DMS79 treated with DMSO at 0.1 percent for 48 hours (cell line): ENCODE measurements at regions not wholly inside any gene's neighbourhood (a gene's known extent, or its start where the extent isn't known, plus 50 kb on each side); places are given as distances from the start of the nearest gene placed in this dataset.

ENCODE experiments used
- DNase-seq: peaks from one replicate; lab custom pipeline; 2025; lab: John Stamatoyannopoulos, UW

DNA sequence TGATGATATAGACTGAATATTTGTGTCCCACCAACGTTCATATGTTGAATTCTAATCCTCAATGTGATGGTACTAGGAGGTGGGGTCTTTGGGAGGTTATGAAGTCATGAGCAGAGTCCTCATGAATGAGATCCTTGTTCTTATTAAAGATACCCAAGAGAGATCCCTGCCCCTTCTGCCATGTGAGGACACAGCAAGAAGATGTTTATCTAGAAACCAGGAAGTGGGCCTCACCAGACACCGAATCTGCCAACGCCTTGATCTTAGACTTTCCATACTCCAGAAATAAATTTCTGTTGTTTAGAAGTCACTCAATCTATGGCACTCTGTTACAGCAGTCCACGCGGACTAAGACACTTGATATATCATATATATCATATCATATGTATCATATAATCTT lies 67.7 kb upstream of the GCM1 start:
- no peak for DNase-seq

DNA sequence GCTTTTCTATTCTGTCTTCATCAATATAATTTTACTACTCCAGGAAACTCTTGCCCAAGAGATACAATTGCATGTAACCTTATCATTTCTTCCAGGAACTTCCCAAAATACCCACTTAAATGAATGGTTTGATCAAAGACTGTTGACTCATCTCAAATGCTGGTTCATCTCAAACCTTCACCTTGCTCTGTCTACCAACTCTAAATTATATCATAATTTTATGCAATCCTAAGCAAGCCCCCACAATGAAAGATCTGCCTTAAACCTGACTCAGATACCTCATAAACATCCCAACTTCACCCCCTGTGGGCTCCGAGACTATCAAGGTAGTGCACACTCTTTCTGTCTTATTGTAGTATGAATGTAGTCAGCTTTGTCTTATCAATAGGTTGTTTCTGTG lies 65.5 kb upstream of the GCM1 start:
- DNase-seq: no peak

DNA sequence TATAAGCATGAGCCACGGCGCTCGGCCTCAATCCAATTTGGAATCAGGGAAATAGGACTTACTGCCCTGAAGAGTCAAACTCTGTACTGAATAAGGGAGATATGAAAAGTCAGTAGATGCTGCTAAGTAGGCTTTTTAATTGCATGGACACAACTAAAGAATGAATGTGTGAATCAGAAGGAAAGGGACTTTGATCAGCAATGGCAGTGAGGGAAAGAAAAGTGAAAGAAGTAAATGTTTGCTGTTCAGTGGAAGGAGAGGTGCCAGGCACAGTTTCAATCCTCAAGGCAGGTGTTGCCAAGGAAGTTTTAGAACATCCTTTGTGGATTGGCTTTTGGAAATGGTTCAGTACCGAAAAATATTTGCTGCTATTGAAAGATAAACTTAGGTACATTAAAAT lies 62.2 kb upstream of the GCM1 start:
- no peak for DNase-seq

DNA sequence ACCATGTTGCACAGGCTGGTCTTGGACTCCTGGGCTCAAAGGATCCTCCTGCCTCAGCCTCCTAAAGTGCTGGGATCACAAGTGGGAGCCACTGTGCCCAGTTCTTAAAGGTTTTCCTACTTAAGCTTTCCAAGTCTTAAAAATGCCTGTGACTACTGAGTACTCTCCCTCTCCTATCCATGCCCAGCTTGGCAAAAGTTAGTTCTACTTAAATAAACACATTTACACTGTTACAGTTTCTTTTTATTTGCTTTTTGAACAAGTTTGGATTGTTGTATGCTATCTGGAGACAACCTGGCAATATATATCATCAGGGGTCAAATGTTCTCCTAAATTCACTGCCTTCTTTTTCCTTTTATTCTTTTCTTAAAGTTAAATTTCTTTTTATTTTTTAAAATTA lies 61.0 kb upstream of the GCM1 start:
- DNase-seq: no peak

DNA sequence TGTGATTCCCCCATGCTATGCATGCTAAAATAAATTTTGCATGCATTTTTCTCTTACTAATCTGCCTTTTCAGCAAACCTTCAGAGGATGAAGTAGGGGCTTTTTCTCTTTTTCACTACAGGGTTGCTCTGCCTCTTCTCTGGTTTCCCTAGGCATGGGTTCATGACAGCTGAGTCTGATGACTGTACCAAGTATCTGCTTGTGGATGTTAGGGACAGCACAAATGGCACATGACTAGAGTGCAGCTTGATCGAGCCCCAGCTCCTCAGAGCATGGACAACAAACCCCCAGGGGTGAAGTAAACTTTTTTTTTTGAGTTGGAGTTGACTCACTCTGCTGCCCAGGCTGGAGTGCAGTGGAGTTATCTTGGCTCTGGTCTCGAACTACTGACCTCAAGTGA lies 57.1 kb upstream of the GCM1 start:
- DNase-seq: no peak

DNA sequence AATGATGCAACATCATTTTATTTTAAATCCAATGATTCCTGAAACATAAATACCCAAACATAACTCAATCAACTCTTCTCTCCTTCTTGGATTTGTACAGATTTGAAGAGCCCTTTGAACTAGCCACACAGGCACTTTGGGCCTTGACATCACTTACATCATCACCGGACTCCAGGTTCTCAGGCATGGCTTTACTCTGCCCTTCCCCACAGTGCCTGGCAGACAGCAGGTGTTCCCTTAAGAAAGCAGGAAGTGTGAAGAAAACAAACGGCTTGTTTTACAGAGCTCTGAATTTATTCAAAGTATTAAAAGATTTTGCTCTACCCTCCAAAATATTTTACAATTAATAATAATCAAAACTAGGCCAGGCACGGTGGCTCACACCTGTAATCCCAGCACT lies 54.8 kb upstream of the GCM1 start:
- DNase-seq: peak; percentile 52

DNA sequence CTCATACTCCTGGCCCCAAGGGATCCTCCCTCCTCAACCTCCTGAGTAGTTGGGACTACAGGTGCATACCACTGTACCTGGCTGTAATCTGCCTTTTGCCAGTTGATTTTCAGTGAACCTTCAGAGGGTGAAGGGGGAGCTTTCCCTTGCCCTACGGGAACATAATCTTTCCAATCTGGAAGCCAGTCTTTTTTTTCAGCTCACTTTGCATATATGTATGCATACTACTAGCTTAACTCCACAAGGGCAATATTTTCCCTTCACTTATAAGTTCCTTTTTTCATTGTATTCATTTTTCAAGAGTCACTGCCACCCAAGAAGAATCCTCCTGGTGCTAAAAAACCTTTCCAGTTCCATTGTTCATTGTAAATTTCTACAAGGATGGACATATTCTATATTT lies 53.4 kb upstream of the GCM1 start:
- no peak for DNase-seq

DNA sequence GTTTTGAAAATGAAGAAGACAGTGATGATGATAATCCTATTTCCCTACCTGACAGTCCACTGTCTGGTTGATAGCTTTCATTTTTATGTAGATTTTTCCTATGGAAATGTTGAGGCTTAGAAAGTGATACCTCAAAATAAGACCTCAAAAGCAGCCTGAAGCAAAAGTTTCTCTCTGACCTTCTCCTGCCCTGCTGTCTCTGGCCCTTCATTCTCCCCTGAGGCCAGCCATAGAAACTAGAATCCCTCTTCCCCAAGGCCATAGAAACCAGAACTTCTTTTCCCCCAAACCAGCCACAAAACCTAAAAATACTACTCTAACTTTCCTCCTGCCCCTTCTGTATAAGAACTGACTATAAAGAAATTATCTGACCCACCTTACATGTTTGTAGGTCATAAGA lies 52.6 kb upstream of the GCM1 start:
- no peak for DNase-seq

DNA sequence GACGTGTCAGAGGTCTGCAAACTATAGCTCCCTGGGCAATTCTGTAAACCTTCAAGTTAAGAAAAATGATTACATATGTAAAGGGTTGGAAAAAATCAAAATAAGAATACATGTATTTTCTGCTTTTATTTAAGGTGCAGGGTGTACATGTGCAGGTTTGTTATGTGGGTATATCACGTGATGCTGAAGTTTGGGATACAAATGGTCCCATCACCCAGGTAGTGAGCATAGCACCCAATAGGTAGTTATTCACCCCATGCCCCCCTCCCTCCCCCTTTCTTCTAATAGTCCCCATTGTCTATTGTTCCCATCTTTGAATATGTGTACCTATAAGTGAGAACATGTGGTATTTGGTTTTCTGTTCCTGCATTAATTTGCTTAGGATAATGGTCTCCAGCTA lies 51.1 kb upstream of the GCM1 start:
- no peak for DNase-seq

DNA sequence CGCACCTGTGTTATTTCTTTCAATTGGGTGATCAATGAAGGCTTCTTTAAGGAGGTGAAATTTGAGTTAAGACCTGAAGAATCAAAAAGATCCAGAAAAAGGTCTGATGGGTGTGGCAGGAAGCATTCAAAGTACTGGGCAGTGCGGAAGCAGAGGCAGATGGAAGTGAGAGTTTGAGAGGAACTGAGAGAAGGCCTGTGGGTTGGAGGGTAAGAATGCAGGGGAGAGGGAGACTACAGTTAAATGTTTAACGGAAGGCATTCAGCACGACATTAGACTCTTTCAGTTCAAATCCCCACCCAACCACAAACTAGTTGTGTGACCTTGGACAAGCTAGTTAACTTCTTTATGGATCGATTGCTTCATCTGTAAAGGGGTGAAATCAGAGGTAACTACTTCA lies 50.5 kb upstream of the GCM1 start:
- no peak for DNase-seq
